ENCODE measurements at regions not wholly inside any gene's neighbourhood (a gene's known extent, or its start where the extent isn't known, plus 50 kb on each side); places are given as distances from the start of the nearest gene placed in this dataset.
"Not testable (repeated sequence)": the region's sequence is repeated elsewhere in the genome, so short reads cannot be mapped to it uniquely, and the experiment has no call there.

GRCh38 chr2:144975881-144976280 is 456.0 kb upstream of the ZEB2 start:
- TF ChIP-seq CTCF (conservative IDR thresholded peaks at IDR 0.05; ENCODE audit: low read depth, low read length) (no peak), EZH2phosphoT487 (IDR thresholded peaks at IDR 0.05; ENCODE audit: borderline replicate concordance, low read length) (no peak), EZH2 (IDR thresholded peaks at IDR 0.05; ENCODE audit: low read length, unreplicated experiment) (no peak)
- Histone ChIP-seq H3K9me2 (replicated peaks; ENCODE audit: low read length) (no peaks in the 10 kb centered on the region), H3K79me2 (ENCODE audit: low read length) (no peaks in the 10 kb centered on the region), H3K27me3 (ENCODE audit: low read length) (no peaks in the 10 kb centered on the region), H3K4me3 (ENCODE audit: low read length) (no peak overlapping the region), H3F3A (ENCODE audit: low read length, unreplicated experiment) (no peaks in the 10 kb centered on the region), H3K36me3 (ENCODE audit: low read depth, low read length) (no peaks in the 10 kb centered on the region), H3K9ac (ENCODE audit: low read length) (no peak overlapping the region), H2AFZ (ENCODE audit: low read length) (no peak overlapping the region), H3K4me2 (ENCODE audit: low read length) (no peak overlapping the region), H4K20me1 (ENCODE audit: low read length) (no peaks in the 10 kb centered on the region), H3K9me3 (ENCODE audit: low read length) (no peaks in the 10 kb centered on the region), H3K4me1 (ENCODE audit: insufficient read depth, low read length) (no peaks in the 10 kb centered on the region), H3K27ac (ENCODE audit: low read length) (no peak overlapping the region)
- DNase-seq (no peak), ATAC-seq (no peak)
- intact Hi-C loops (cut with micrococcal nuclease): no loop called here
- ChIA-PET CTCF (no interaction called here), POLR2A (ENCODE audit: unreplicated experiment) (no interaction called here)
- BruUV-seq (replicated peaks): no TSS peak

GRCh38 chr2:144972676-144973075 is 452.8 kb upstream of the ZEB2 start:
- no peaks in the 10 kb centered on the region for H3K79me2 ChIP-seq (ENCODE audit: low read length)
- intact Hi-C loops (cut with micrococcal nuclease): no loop called here
- no peak overlapping the region for H3K27ac ChIP-seq (ENCODE audit: low read length)
- H3F3A ChIP-seq (ENCODE audit: low read length, unreplicated experiment): no peaks in the 10 kb centered on the region
- POLR2A ChIA-PET (ENCODE audit: unreplicated experiment): no interaction called here
- no peak overlapping the region for H3K4me2 ChIP-seq (ENCODE audit: low read length)
- no peak for DNase-seq
- CTCF ChIA-PET: no interaction called here
- no peak overlapping the region for H3K4me3 ChIP-seq (ENCODE audit: low read length)
- H3K27me3 ChIP-seq (ENCODE audit: low read length): no peaks in the 10 kb centered on the region
- no peaks in the 10 kb centered on the region for H3K36me3 ChIP-seq (ENCODE audit: low read depth, low read length)
- no TSS peak for BruUV-seq (replicated peaks)
- H2AFZ ChIP-seq (ENCODE audit: low read length): no peak overlapping the region
- ATAC-seq: no peak
- H4K20me1 ChIP-seq (ENCODE audit: low read length): no peaks in the 10 kb centered on the region
- no peaks in the 10 kb centered on the region for H3K9me2 ChIP-seq (replicated peaks; ENCODE audit: low read length)
- no peak overlapping the region for H3K9ac ChIP-seq (ENCODE audit: low read length)
- TF ChIP-seq EZH2 (IDR thresholded peaks at IDR 0.05; ENCODE audit: low read length, unreplicated experiment) (no peak), EZH2phosphoT487 (IDR thresholded peaks at IDR 0.05; ENCODE audit: borderline replicate concordance, low read length) (no peak)
- H3K9me3 ChIP-seq (ENCODE audit: low read length): no peaks in the 10 kb centered on the region
- H3K4me1 ChIP-seq (ENCODE audit: insufficient read depth, low read length): no peaks in the 10 kb centered on the region

GRCh38 chr2:144971786-144972335 is 451.9 kb upstream of the ZEB2 start:
- no peaks in the 10 kb centered on the region for H3K36me3 ChIP-seq (ENCODE audit: low read depth, low read length)
- no peaks in the 10 kb centered on the region for H3K79me2 ChIP-seq (ENCODE audit: low read length)
- no peak overlapping the region for H3K27ac ChIP-seq (ENCODE audit: low read length)
- ATAC-seq: no peak
- CTCF ChIA-PET: no interaction called here
- no peaks in the 10 kb centered on the region for H3F3A ChIP-seq (ENCODE audit: low read length, unreplicated experiment)
- H2AFZ ChIP-seq (ENCODE audit: low read length): no peak overlapping the region
- H3K4me1 ChIP-seq (ENCODE audit: insufficient read depth, low read length): no peaks in the 10 kb centered on the region
- TF ChIP-seq CTCF (conservative IDR thresholded peaks at IDR 0.05; ENCODE audit: low read depth, low read length): no peak
- TF ChIP-seq EZH2phosphoT487 (IDR thresholded peaks at IDR 0.05; ENCODE audit: borderline replicate concordance, low read length): no peak
- no peak for TF ChIP-seq EZH2 (IDR thresholded peaks at IDR 0.05; ENCODE audit: low read length, unreplicated experiment)
- no peaks in the 10 kb centered on the region for H3K27me3 ChIP-seq (ENCODE audit: low read length)
- no peak overlapping the region for H3K4me3 ChIP-seq (ENCODE audit: low read length)
- no peak overlapping the region for H3K4me2 ChIP-seq (ENCODE audit: low read length)
- POLR2A ChIA-PET (ENCODE audit: unreplicated experiment): no interaction called here
- no TSS peak for BruUV-seq (replicated peaks)
- DNase-seq: no peak
- no peak overlapping the region for H3K9ac ChIP-seq (ENCODE audit: low read length)
- H3K9me3 ChIP-seq (ENCODE audit: low read length): no peaks in the 10 kb centered on the region
- H4K20me1 ChIP-seq (ENCODE audit: low read length): no peaks in the 10 kb centered on the region
- no peaks in the 10 kb centered on the region for H3K9me2 ChIP-seq (replicated peaks; ENCODE audit: low read length)
- intact Hi-C loops (cut with micrococcal nuclease): no loop called here

GRCh38 chr2:144970410-144970809 is 450.5 kb upstream of the ZEB2 start:
- H4K20me1 ChIP-seq (ENCODE audit: low read length); H3K4me1 ChIP-seq (ENCODE audit: insufficient read depth, low read length); H3K79me2 ChIP-seq (ENCODE audit: low read length); ATAC-seq; H3K27me3 ChIP-seq (ENCODE audit: low read length); intact Hi-C loops (cut with micrococcal nuclease); H2AFZ ChIP-seq (ENCODE audit: low read length); CTCF ChIA-PET; H3K4me2 ChIP-seq (ENCODE audit: low read length); H3K9me2 ChIP-seq (replicated peaks; ENCODE audit: low read length); DNase-seq; H3F3A ChIP-seq (ENCODE audit: low read length, unreplicated experiment); H3K9me3 ChIP-seq (ENCODE audit: low read length); H3K9ac ChIP-seq (ENCODE audit: low read length); H3K27ac ChIP-seq (ENCODE audit: low read length); H3K4me3 ChIP-seq (ENCODE audit: low read length); H3K36me3 ChIP-seq (ENCODE audit: low read depth, low read length); BruUV-seq (replicated peaks); POLR2A ChIA-PET (ENCODE audit: unreplicated experiment): not testable (repeated sequence)

GRCh38 chr2:144969564-144969963 is 449.6 kb upstream of the ZEB2 start:
- H3K27me3 ChIP-seq (ENCODE audit: low read length); intact Hi-C loops (cut with micrococcal nuclease); H4K20me1 ChIP-seq (ENCODE audit: low read length); H3K36me3 ChIP-seq (ENCODE audit: low read depth, low read length); H3K4me3 ChIP-seq (ENCODE audit: low read length); H3K4me2 ChIP-seq (ENCODE audit: low read length); BruUV-seq (replicated peaks); H3F3A ChIP-seq (ENCODE audit: low read length, unreplicated experiment); H3K27ac ChIP-seq (ENCODE audit: low read length); H3K9ac ChIP-seq (ENCODE audit: low read length); CTCF ChIA-PET; H2AFZ ChIP-seq (ENCODE audit: low read length); POLR2A ChIA-PET (ENCODE audit: unreplicated experiment); H3K9me3 ChIP-seq (ENCODE audit: low read length); DNase-seq; H3K9me2 ChIP-seq (replicated peaks; ENCODE audit: low read length); H3K79me2 ChIP-seq (ENCODE audit: low read length); ATAC-seq; H3K4me1 ChIP-seq (ENCODE audit: insufficient read depth, low read length): not testable (repeated sequence)

Measured in PC-3 (cell line).